Endothelial cell of umbilical vein (primary cell): ENCODE measurements at regions not wholly inside any gene's neighbourhood (a gene's known extent, or its start where the extent isn't known, plus 50 kb on each side); places are given as distances from the start of the nearest gene placed in this dataset.

Experiments used
- BruUV-seq: library from RNA; stranded (reverse); fragments of 400-500 nt; replicated peaks from 2 replicates; lab custom pipeline; 2021; lab: Mats Ljungman, UMichigan
- CTCF ChIA-PET: fragments of 300-600, 350-600 bp; sonication (Branson Sonifier 250); formaldehyde crosslinking; loops from one replicate; lab custom pipeline; 2021; ENCODE audit warnings: antibody characterized with exemption, inconsistent platforms; lab: Charles Lee
- POLR2A ChIA-PET: fragments of 300-600, 350-600 bp; sonication (Branson Sonifier 250); formaldehyde crosslinking; loops from one replicate; lab custom pipeline; 2021; ENCODE audit warnings: antibody characterized with exemption, inconsistent platforms; lab: Charles Lee
- DNase-seq: peaks from one replicate; pipeline ENCODE4 v3.0.0-alpha.2; 2011; ENCODE audit warnings: low read depth, low spot score
- FAIRE-seq: peaks from 2 replicates; lab custom pipeline; 2011; peaks lifted over from hg19 to GRCh38; lab: Jason Lieb, UNC
- H2AFZ ChIP-seq: 2 replicates; pipeline ENCODE4 v1.6.0; 2012; ENCODE audit warnings: low read depth, low read length, control low read depth, inconsistent platforms
- H3K27ac ChIP-seq: 2 replicates; pipeline ENCODE4 v1.5.1; 2011; ENCODE audit warnings: low read depth, mild to moderate bottlenecking, control low read depth, low read length, moderate library complexity; ENCODE audit not compliant: insufficient read depth
- H3K27me3 ChIP-seq, 2 experiments: 2 replicates each; pipeline versions ENCODE4 v1.6.0 to v1.6.1; 2011; ENCODE audit warnings: low read length in 2 of 2, mixed read lengths in 1 of 2; ENCODE audit not compliant: control insufficient read depth in 2 of 2, insufficient read depth in 2 of 2
- H3K36me3 ChIP-seq, 2 experiments: 2 replicates in 1 of 2; 3 replicates in 1 of 2; pipeline ENCODE4 v1.5.1; 2011; ENCODE audit warnings: low read length in 2 of 2, mild to moderate bottlenecking in 1 of 2, moderate library complexity in 1 of 2; ENCODE audit not compliant: control insufficient read depth in 2 of 2, insufficient read depth in 2 of 2; ENCODE audit errors: extremely low read depth in 1 of 2
- H3K4me1 ChIP-seq: 3 replicates; pipeline ENCODE4 v1.5.1; 2011; ENCODE audit warnings: mild to moderate bottlenecking, low read length; ENCODE audit not compliant: control insufficient read depth, insufficient read depth; ENCODE audit errors: extremely low read depth
- H3K4me2 ChIP-seq: 2 replicates; pipeline ENCODE4 v1.6.1; 2011; ENCODE audit warnings: low read length, control low read depth, mixed read lengths; ENCODE audit not compliant: insufficient read depth
- H3K4me3 ChIP-seq, 3 experiments: fragments of 200-600 bp in 1 of 3; sonication (generic), shearing (Covaris generic) in 1 of 3; replicated peaks in 1 of 3; 2 replicates each; pipeline ENCODE4 v1.5.1; 2011 to 2016; ENCODE audit warnings: control low read depth in 3 of 3, low read length in 3 of 3, mild to moderate bottlenecking in 2 of 3, inconsistent platforms in 1 of 3, low read depth in 1 of 3, moderate library complexity in 1 of 3; ENCODE audit not compliant: insufficient read depth in 1 of 3
- H3K79me2 ChIP-seq: 2 replicates; pipeline ENCODE4 v1.6.0; 2012; ENCODE audit warnings: low read length, inconsistent platforms; ENCODE audit not compliant: control insufficient read depth, insufficient read depth
- H3K9ac ChIP-seq: replicated peaks from 2 replicates; pipeline ENCODE3; 2011; ENCODE audit warnings: low read length, control low read depth; ENCODE audit not compliant: insufficient read depth; ENCODE audit errors: extremely low read depth
- H3K9me1 ChIP-seq: replicated peaks from 3 replicates; pipeline ENCODE4 v1.6.0; 2011; ENCODE audit warnings: mild to moderate bottlenecking, low read length; ENCODE audit not compliant: control insufficient read depth, insufficient read depth; ENCODE audit errors: extremely low read depth
- H3K9me3 ChIP-seq: replicated peaks from 2 replicates; pipeline ENCODE4 v1.5.1; 2012; ENCODE audit warnings: low read length, inconsistent platforms; ENCODE audit not compliant: control insufficient read depth, insufficient read depth
- H4K20me1 ChIP-seq: replicated peaks from 2 replicates; pipeline ENCODE3; 2011; ENCODE audit warnings: mild to moderate bottlenecking, low read length; ENCODE audit not compliant: control insufficient read depth, insufficient read depth; ENCODE audit errors: extremely low read depth
- EZH2 ChIP-seq: IDR thresholded peaks from 2 replicates; pipeline ENCODE4 v1.6.1; 2012; ENCODE audit warnings: borderline replicate concordance, low read depth, mild to moderate bottlenecking, moderate library complexity, low read length, inconsistent platforms; ENCODE audit not compliant: severe bottlenecking
- FOS ChIP-seq: IDR thresholded peaks from 2 replicates; pipeline ENCODE4 v1.6.1; 2011; ENCODE audit warnings: mild to moderate bottlenecking, low read length, moderate library complexity, borderline replicate concordance; ENCODE audit not compliant: insufficient read depth
- GATA2 ChIP-seq: IDR thresholded peaks from 2 replicates; pipeline ENCODE4 v1.7.0; 2011; ENCODE audit warnings: low read depth, mild to moderate bottlenecking, moderate library complexity, mixed read lengths, low read length; ENCODE audit not compliant: insufficient read length, insufficient read depth
- JUN ChIP-seq: IDR thresholded peaks from 2 replicates; pipeline ENCODE4 v1.6.1; 2011; ENCODE audit warnings: borderline replicate concordance, low read depth; ENCODE audit not compliant: insufficient read length, insufficient read depth
- MYC ChIP-seq: IDR thresholded peaks from one replicate; pipeline ENCODE4 v1.6.1; 2011; ENCODE audit warnings: mild to moderate bottlenecking, low read depth, low read length
- POLR2A ChIP-seq: IDR thresholded peaks from 2 replicates; pipeline ENCODE4 v1.6.1; 2012; ENCODE audit warnings: low read depth, mild to moderate bottlenecking, control low read depth, low read length
- POLR2AphosphoS5 ChIP-seq: IDR thresholded peaks from 2 replicates; pipeline ENCODE4 v1.6.1; 2012; ENCODE audit warnings: low read depth, mild to moderate bottlenecking, control low read depth, low read length, moderate library complexity; ENCODE audit not compliant: insufficient read depth
- dilution Hi-C: fragments of 300-500 bp; cut with MboI; formaldehyde crosslinking; loops from one replicate; pipeline ENCODE4 v1.15.0; 2019; ENCODE audit warnings: low sequenced_read_pairs; ENCODE audit not compliant: extremely low pct_ligation_motif_present
- intact Hi-C: fragments of 100-400 bp; cut with micrococcal nuclease; formaldehyde crosslinking; loops from one replicate; pipeline ENCODE4 v1.10.0; 2022
- TF ChIP-seq, protein P1 (sequence below), 2 donors: IDR thresholded peaks; 1 replicate in 1 of 2; 2 replicates in 1 of 2; pipeline ENCODE4 v1.5.1; 2011; ENCODE audit warnings: low read length in 2 of 2, mild to moderate bottlenecking in 2 of 2, moderate library complexity in 2 of 2, control low read depth in 1 of 2, inconsistent platforms in 1 of 2, low read depth in 1 of 2; ENCODE audit not compliant: insufficient read depth in 1 of 2; ENCODE audit errors: extremely low read depth in 1 of 2
- TF ChIP-seq, protein P2 (sequence below): IDR thresholded peaks from 2 replicates; pipeline ENCODE4 v1.6.1; 2011; ENCODE audit not compliant: insufficient read depth, insufficient read length

DNA sequence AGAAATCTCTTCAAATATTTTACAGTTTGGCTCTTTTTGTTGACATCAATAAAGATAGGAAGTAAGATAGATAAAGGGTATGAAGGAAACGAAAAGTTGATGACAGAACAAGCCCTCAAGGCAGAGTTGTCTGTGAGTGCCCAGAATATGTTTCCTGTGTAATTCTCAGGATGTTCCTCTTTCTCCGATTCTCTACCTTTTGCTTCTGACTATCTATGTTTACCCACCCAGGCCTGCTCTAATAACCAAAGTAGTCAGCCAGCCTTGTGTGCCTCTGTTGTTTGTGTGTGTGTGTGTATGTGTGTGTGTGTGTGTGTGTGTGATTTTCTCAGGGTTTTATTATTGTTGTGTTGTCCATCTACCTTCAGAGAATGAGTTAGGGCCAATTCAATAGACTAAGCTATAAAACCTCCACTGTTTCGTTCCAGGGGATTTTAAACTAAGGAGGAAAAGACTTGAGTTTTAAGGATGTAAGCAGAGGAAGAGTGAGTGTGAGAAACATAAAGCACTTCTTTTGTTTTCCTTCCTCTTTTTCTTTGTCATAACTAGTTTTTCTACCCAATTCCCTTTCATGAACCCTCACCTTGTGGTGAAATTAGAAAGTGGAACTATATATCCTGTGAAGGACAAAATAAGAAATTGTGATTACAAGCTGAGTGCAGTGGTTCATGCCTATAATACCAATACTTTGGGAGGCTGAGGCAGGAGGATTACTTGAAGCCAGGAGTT lies 627.4 kb upstream of the NR5A2 start:
- TF ChIP-seq MYC (no peak), POLR2AphosphoS5 (no peak), GATA2 (no peak), JUN (no peak), EZH2 (no peak), FOS (no peak), POLR2A (no peak)
- TF ChIP-seq, protein P1, sequence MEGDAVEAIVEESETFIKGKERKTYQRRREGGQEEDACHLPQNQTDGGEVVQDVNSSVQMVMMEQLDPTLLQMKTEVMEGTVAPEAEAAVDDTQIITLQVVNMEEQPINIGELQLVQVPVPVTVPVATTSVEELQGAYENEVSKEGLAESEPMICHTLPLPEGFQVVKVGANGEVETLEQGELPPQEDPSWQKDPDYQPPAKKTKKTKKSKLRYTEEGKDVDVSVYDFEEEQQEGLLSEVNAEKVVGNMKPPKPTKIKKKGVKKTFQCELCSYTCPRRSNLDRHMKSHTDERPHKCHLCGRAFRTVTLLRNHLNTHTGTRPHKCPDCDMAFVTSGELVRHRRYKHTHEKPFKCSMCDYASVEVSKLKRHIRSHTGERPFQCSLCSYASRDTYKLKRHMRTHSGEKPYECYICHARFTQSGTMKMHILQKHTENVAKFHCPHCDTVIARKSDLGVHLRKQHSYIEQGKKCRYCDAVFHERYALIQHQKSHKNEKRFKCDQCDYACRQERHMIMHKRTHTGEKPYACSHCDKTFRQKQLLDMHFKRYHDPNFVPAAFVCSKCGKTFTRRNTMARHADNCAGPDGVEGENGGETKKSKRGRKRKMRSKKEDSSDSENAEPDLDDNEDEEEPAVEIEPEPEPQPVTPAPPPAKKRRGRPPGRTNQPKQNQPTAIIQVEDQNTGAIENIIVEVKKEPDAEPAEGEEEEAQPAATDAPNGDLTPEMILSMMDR (IDR thresholded peaks at IDR 0.05; ENCODE audit: extremely low read depth in 1 of 2, insufficient read depth in 1 of 2, low read depth in 1 of 2, low read length in 2 of 2) = no peak
- TF ChIP-seq, protein P2, sequence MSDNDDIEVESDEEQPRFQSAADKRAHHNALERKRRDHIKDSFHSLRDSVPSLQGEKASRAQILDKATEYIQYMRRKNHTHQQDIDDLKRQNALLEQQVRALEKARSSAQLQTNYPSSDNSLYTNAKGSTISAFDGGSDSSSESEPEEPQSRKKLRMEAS = no peak
- Histone ChIP-seq H3K9ac (no peak overlapping the region), H3K9me3 (no peaks in the 10 kb centered on the region), H4K20me1 (no peaks in the 10 kb centered on the region), H3K9me1 (no peaks in the 10 kb centered on the region), H3K27me3 (peaks cover 0 to 5% of the 10 kb centered on the region in 2 experiments), H3K4me2 (no peak overlapping the region), H3K79me2 (no peaks in the 10 kb centered on the region), H3K36me3 (no peaks in the 10 kb centered on the region), H2AFZ (no peak overlapping the region), H3K4me1 (no peaks in the 10 kb centered on the region), H3K27ac (no peak overlapping the region), H3K4me3 (no peak overlapping the region)
- no peak for DNase-seq
- intact Hi-C loops (no loop called here), dilution Hi-C loops (no loop called here)
- CTCF ChIA-PET = interaction anchor here (1.8 kb wide), 1 partner anchor 22 kb away, joined by 5 read pairs; no protein-coding TSS in a partner anchor
- FAIRE-seq = no peak
- no TSS peak for BruUV-seq
- POLR2A ChIA-PET = no interaction called here
